OCI-LY7 (cell line): ENCODE measurements at regions not wholly inside any gene's neighbourhood (a gene's known extent, or its start where the extent isn't known, plus 50 kb on each side); places are given as distances from the start of the nearest gene placed in this dataset.

ENCODE experiments used
- BruUV-seq: library from RNA; stranded (reverse); fragments of 400-500 nt; replicated peaks from 2 replicates; lab custom pipeline; 2021; lab: Mats Ljungman, UMichigan
- CTCF ChIA-PET: fragments of 300-600 bp; sonication (Branson Sonifier 250); formaldehyde crosslinking; loops from one replicate; lab custom pipeline; 2022; ENCODE audit warnings: antibody characterized with exemption; ENCODE audit not compliant: unreplicated experiment; lab: Charles Lee
- POLR2A ChIA-PET: fragments of 300-600 bp; sonication (Branson Sonifier 250); formaldehyde crosslinking; loops from one replicate; lab custom pipeline; 2022; ENCODE audit warnings: antibody characterized with exemption; lab: Charles Lee
- DNase-seq: peaks from one replicate; pipeline ENCODE4 v3.0.0-alpha.2; 2015; ENCODE audit warnings: low spot score
- H2AFZ ChIP-seq: fragments of 200-600 bp; sonication (generic), shearing (Covaris generic); 2 replicates; pipeline ENCODE4 v1.6.1; 2014; ENCODE audit warnings: mild to moderate bottlenecking, antibody characterized with exemption, low read length, moderate library complexity
- H3K27ac ChIP-seq: fragments of 200-600 bp; sonication (generic); 2 replicates; pipeline ENCODE4 v1.5.1; 2014; ENCODE audit warnings: mixed run types, low read depth, mild to moderate bottlenecking, moderate library complexity, low read length, inconsistent platforms; ENCODE audit not compliant: poor library complexity, severe bottlenecking
- H3K36me3 ChIP-seq: fragments of 200-600 bp; sonication (generic); 2 replicates; pipeline ENCODE4 v1.6.1; 2014; ENCODE audit warnings: mild to moderate bottlenecking, antibody characterized with exemption, low read length, moderate library complexity, mixed read lengths; ENCODE audit not compliant: insufficient read depth
- H3K4me1 ChIP-seq: fragments of 200-600 bp; sonication (generic); 2 replicates; pipeline ENCODE4 v1.5.1; 2014; ENCODE audit warnings: mild to moderate bottlenecking, low read length; ENCODE audit not compliant: insufficient read depth, poor library complexity, severe bottlenecking
- H3K4me2 ChIP-seq: fragments of 200-600 bp; sonication (generic); 2 replicates; pipeline ENCODE4 v1.6.1; 2014; ENCODE audit warnings: mild to moderate bottlenecking, low read length
- H3K4me3 ChIP-seq: fragments of 200-600 bp; sonication (generic); 2 replicates; pipeline ENCODE4 v1.5.1; 2014; ENCODE audit warnings: mild to moderate bottlenecking, low read depth, low read length; ENCODE audit not compliant: poor library complexity, severe bottlenecking
- H3K79me2 ChIP-seq: fragments of 200-600 bp; sonication (generic); 2 replicates; pipeline ENCODE4 v1.6.1; 2016; ENCODE audit warnings: low read depth, mild to moderate bottlenecking, low read length, moderate library complexity, mixed read lengths; ENCODE audit not compliant: insufficient read depth
- H3K9me2 ChIP-seq: fragments of 200-600 bp; sonication (generic); 2 replicates; pipeline ENCODE4 v1.6.1; 2016; ENCODE audit warnings: mild to moderate bottlenecking, low read length, mixed read lengths; ENCODE audit not compliant: insufficient read depth
- H3K9me3 ChIP-seq: fragments of 200-600 bp; sonication (generic); 2 replicates; pipeline ENCODE4 v1.6.1; 2014; ENCODE audit warnings: mild to moderate bottlenecking, mixed run types, low read length, mixed read lengths
- H4K20me1 ChIP-seq: fragments of 200-600 bp; sonication (generic); 2 replicates; pipeline ENCODE4 v1.6.1; 2014; ENCODE audit warnings: mild to moderate bottlenecking, antibody characterized with exemption, low read length, moderate library complexity, mixed read lengths; ENCODE audit not compliant: insufficient read depth
- CTCF ChIP-seq: fragments of 200-600 bp; sonication (generic); conservative IDR thresholded peaks from 2 replicates; pipeline ENCODE4 v1.5.1; 2014; ENCODE audit warnings: mild to moderate bottlenecking, antibody characterized with exemption, low read length, moderate library complexity, mixed read lengths
- EZH2phosphoT487 ChIP-seq: fragments of 200-600 bp; sonication (generic); IDR thresholded peaks from 2 replicates; pipeline ENCODE4 v1.6.1; 2018; ENCODE audit warnings: low read depth, borderline replicate concordance, mild to moderate bottlenecking, mixed run types, antibody characterized with exemption, low read length, moderate library complexity, mixed read lengths
- intact Hi-C: fragments of 100-400 bp; cut with micrococcal nuclease; formaldehyde crosslinking; loops from one replicate; pipeline ENCODE4 v1.10.0; 2022; ENCODE audit not compliant: unreplicated experiment

GRCh38 chrX:5122181-5122678 lies 1106.4 kb downstream of the NLGN4X start:
- Histone ChIP-seq H3K27ac (no peak overlapping the region), H3K4me2 (no peak overlapping the region), H2AFZ (no peak overlapping the region), H3K79me2 (no peaks in the 10 kb centered on the region), H3K9me2 (no peaks in the 10 kb centered on the region), H3K4me3 (no peak overlapping the region), H3K4me1 (no peaks in the 10 kb centered on the region), H3K9me3 (no peaks in the 10 kb centered on the region), H3K36me3 (no peaks in the 10 kb centered on the region), H4K20me1 (no peaks in the 10 kb centered on the region)
- intact Hi-C loops, result no loop called here
- CTCF ChIA-PET, result no interaction called here
- POLR2A ChIA-PET, result interaction anchor here (1.3 kb wide), 1 partner anchor 10 kb away, joined by 6 read pairs; no protein-coding TSS in a partner anchor
- BruUV-seq, result no TSS peak
- no peak for DNase-seq
- TF ChIP-seq CTCF (no peak), EZH2phosphoT487 (no peak)

GRCh38 chrX:5117816-5118215 lies 1110.9 kb downstream of the NLGN4X start:
- Histone ChIP-seq H4K20me1 (no peaks in the 10 kb centered on the region), H3K4me1 (no peaks in the 10 kb centered on the region), H2AFZ (no peak overlapping the region), H3K9me2 (no peaks in the 10 kb centered on the region), H3K9me3 (no peaks in the 10 kb centered on the region), H3K27ac (no peak overlapping the region), H3K36me3 (no peaks in the 10 kb centered on the region), H3K79me2 (no peaks in the 10 kb centered on the region), H3K4me2 (no peak overlapping the region), H3K4me3 (no peak overlapping the region)
- intact Hi-C loops, result no loop called here
- ChIA-PET POLR2A (interaction anchor here (0.6 kb wide), 2 partner anchors 155 to 312 kb away, joined by 3 read pairs; no protein-coding TSS in a partner anchor), CTCF (no interaction called here)
- no peak for TF ChIP-seq CTCF
- DNase-seq, result no peak
- no TSS peak for BruUV-seq

GRCh38 chrX:5113128-5113527 lies 1115.5 kb downstream of the NLGN4X start:
- Histone ChIP-seq H3K9me2 (no peaks in the 10 kb centered on the region), H3K4me3 (no peak overlapping the region), H3K4me2 (no peak overlapping the region), H4K20me1 (no peaks in the 10 kb centered on the region), H3K36me3 (no peaks in the 10 kb centered on the region), H3K9me3 (no peaks in the 10 kb centered on the region), H3K79me2 (no peaks in the 10 kb centered on the region), H3K4me1 (no peaks in the 10 kb centered on the region), H3K27ac (no peak overlapping the region), H2AFZ (no peak overlapping the region)
- TF ChIP-seq CTCF (peak; percentile 76), EZH2phosphoT487 (no peak)
- intact Hi-C loops, result loop anchor here (2.0 kb wide), 1 partner anchor 566 kb away; no protein-coding TSS in a partner anchor
- CTCF ChIA-PET, result no interaction called here
- BruUV-seq, result no TSS peak
- POLR2A ChIA-PET, result interaction anchor here (0.9 kb wide), 1 partner anchor 9 kb away, joined by 6 read pairs; no protein-coding TSS in a partner anchor
- peak; percentile 52 for DNase-seq
